ENCODE measurements at regions not wholly inside any gene's neighbourhood (a gene's known extent, or its start where the extent isn't known, plus 50 kb on each side); places are given as distances from the start of the nearest gene placed in this dataset.

DNA sequence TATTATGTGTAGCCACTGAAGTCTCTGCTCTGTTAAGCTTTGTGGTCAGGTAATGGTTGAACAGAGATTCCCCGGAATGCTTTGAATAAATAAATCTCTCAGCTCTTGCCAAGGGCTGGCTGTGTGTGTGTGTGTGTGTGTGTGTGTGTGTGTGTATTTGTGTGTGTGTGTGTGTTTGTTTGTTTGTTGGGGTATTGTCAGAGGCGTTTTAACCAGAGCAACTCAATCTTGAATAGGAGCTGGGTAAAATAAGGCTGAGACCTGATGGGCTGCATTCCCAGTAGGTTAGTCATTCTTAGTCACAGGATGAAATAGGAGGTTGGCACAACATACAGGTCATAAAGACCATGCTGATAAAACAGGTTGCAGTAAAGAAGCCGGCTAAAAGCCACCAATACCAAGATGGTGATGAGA, 256.2 kb upstream of the CACNA2D1 start:
- no peak for TF ChIP-seq EZH2 (optimal IDR thresholded peaks at IDR 0.05; ENCODE audit: low read depth, low read length)
- no peak for TF ChIP-seq CTCF (IDR thresholded peaks at IDR 0.05; ENCODE audit: low read length)
- no peak for TF ChIP-seq EZH2phosphoT487 (IDR thresholded peaks at IDR 0.05; ENCODE audit: low read length)

Measured in MM.1S (cell line).